PC-3 (cell line): ENCODE measurements at regions not wholly inside any gene's neighbourhood (a gene's known extent, or its start where the extent isn't known, plus 50 kb on each side); places are given as distances from the start of the nearest gene placed in this dataset.

Experiments
- CTCF ChIP-seq: fragments of 300-600 bp; sonication (generic); conservative IDR thresholded peaks from 2 replicates; pipeline ENCODE4 v1.5.1; 2017; ENCODE audit warnings: antibody characterized with exemption, low read depth, mild to moderate bottlenecking, low read length
- EZH2phosphoT487 ChIP-seq: fragments of 300-600 bp; sonication (generic); IDR thresholded peaks from 2 replicates; pipeline ENCODE4 v1.6.1; 2018; ENCODE audit warnings: mild to moderate bottlenecking, antibody characterized with exemption, low read length, borderline replicate concordance

- no peak for TF ChIP-seq CTCF
- no peak for TF ChIP-seq EZH2phosphoT487
These were observed 415.8 kb upstream of the GRM7 start for GRCh38 chr3:6444888-6445658.
